ENCODE measurements at regions not wholly inside any gene's neighbourhood (a gene's known extent, or its start where the extent isn't known, plus 50 kb on each side); places are given as distances from the start of the nearest gene placed in this dataset.

DNA sequence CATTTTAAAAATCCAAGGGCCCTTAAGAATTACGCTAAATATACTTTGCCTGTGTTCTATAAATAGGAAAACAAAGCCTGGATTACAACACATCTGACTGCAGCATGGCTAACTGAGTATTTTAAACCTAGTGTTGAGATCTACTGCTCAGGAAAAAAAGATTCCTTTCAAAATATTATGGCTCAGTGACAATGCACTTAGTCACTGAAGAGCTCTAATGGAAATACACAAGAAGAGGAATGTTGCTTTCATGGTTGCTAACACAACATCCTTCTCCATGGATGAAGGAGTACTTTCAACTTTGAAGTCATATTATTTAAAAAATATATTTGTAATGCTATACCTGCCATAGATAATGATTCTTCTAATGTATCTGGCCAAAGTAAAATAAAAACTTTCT is 248.3 kb upstream of the NEGR1 start:
- Histone ChIP-seq H3K9me3 (no peaks in the 10 kb centered on the region), H3K4me1 (no peaks in the 10 kb centered on the region), H3K4me2 (no peak overlapping the region), H3K4me3 (no peak overlapping the region), H3K27ac (no peak overlapping the region)
- ChIA-PET CTCF (no interaction called here), POLR2A (no interaction called here)
- FAIRE-seq = no peak
- no peak for ATAC-seq
- 0% methylated on average over 1 of the region's 1 CpG for WGBS (ENCODE audit: missing lambda C conversion rate)
- no peak for DNase-seq (ENCODE audit: low read depth in 1 of 2, low spot score in 1 of 2)
- TF ChIP-seq CBX8 (IDR thresholded peaks at IDR 0.05) (no peak), MAZ (IDR thresholded peaks at IDR 0.05; ENCODE audit: borderline replicate concordance, low read depth, low read length) (no peak), POLR2AphosphoS2 (conservative IDR thresholded peaks at IDR 0.05; ENCODE audit: low read length) (no peak), HOXA7 (CRISPR knock-in tag; IDR thresholded peaks at IDR 0.05) (no peak)
- TF ChIP-seq, protein P1, sequence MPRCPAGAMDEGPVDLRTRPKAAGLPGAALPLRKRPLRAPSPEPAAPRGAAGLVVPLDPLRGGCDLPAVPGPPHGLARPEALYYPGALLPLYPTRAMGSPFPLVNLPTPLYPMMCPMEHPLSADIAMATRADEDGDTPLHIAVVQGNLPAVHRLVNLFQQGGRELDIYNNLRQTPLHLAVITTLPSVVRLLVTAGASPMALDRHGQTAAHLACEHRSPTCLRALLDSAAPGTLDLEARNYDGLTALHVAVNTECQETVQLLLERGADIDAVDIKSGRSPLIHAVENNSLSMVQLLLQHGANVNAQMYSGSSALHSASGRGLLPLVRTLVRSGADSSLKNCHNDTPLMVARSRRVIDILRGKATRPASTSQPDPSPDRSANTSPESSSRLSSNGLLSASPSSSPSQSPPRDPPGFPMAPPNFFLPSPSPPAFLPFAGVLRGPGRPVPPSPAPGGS (IDR thresholded peaks at IDR 0.05) = no peak
- TF ChIP-seq, protein P2, sequence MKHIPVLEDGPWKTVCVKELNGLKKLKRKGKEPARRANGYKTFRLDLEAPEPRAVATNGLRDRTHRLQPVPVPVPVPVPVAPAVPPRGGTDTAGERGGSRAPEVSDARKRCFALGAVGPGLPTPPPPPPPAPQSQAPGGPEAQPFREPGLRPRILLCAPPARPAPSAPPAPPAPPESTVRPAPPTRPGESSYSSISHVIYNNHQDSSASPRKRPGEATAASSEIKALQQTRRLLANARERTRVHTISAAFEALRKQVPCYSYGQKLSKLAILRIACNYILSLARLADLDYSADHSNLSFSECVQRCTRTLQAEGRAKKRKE (CRISPR knock-in tag; IDR thresholded peaks at IDR 0.05; ENCODE audit: low read depth) = no peak

DNA sequence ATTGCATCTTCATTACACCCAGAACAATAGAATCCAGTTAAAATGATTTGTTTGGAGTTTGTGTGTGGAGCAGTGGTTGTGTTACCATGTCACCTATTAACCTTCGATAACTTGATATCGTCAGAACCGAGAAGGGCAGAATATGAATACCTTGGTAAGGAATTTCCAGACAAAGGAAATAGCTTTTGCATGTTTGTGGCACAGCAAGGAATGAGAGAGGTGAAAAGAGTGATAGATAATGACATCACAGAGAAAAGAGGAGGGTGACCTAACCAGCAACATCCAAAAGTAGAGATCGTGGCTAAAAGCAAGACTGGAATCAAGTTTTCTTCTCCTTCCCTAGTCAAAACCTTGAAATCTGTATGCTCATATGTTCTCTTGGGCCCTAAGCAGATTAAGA is 244.6 kb upstream of the NEGR1 start:
- ATAC-seq (no peak), FAIRE-seq (no peak), DNase-seq (ENCODE audit: low read depth in 1 of 2, low spot score in 1 of 2) (no peak)
- Histone ChIP-seq H3K4me3 (no peak overlapping the region), H3K4me1 (no peaks in the 10 kb centered on the region), H3K9me3 (no peaks in the 10 kb centered on the region), H3K4me2 (no peak overlapping the region), H3K27ac (no peak overlapping the region)
- POLR2A ChIA-PET = no interaction called here
- WGBS (ENCODE audit: missing lambda C conversion rate) = 9% methylated on average over 4 of the region's 4 CpGs
- CTCF ChIA-PET = no interaction called here
- TF ChIP-seq HDAC2 (IDR thresholded peaks at IDR 0.05) (no peak), EP300 (IDR thresholded peaks at IDR 0.05) (no peak), EHF (CRISPR knock-in tag; IDR thresholded peaks at IDR 0.05) (no peak), HOXB13 (CRISPR knock-in tag; IDR thresholded peaks at IDR 0.05; ENCODE audit: low read depth) (no peak), EHMT2 (IDR thresholded peaks at IDR 0.05; ENCODE audit: low read depth) (no peak), TP53 (CRISPR knock-in tag; IDR thresholded peaks at IDR 0.05) (no peak), TFCP2L1 (CRISPR knock-in tag; IDR thresholded peaks at IDR 0.05) (no peak), JUNB (IDR thresholded peaks at IDR 0.05) (no peak)
- TF ChIP-seq, protein P3, sequence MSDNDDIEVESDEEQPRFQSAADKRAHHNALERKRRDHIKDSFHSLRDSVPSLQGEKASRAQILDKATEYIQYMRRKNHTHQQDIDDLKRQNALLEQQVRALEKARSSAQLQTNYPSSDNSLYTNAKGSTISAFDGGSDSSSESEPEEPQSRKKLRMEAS (IDR thresholded peaks at IDR 0.05) = no peak
- TF ChIP-seq, protein P4, sequence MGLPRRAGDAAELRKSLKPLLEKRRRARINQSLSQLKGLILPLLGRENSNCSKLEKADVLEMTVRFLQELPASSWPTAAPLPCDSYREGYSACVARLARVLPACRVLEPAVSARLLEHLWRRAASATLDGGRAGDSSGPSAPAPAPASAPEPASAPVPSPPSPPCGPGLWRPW (IDR thresholded peaks at IDR 0.05) = no peak

DNA sequence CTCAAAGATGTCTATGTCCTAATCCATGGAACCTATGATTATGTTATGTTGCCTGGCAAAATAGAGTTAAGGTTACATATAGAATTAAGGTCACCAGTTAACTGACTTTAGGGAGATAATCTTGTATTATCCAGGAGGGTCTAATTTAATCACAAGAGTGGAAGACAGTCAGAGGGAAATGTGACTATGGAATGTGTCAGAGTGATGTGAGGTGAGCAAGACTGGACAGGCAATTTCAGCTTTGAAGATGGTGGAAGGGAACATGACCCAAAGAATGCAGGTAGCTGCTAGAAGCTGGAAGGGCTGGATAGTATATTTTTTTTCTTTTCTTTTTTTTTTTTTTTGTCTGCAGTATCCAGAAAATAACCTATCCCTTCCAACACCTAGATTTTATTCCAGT is 241.7 kb upstream of the NEGR1 start:
- Histone ChIP-seq H3K9me3 (no peaks in the 10 kb centered on the region), H3K4me2 (no peak overlapping the region), H3K27ac (no peak overlapping the region), H3K4me1 (no peaks in the 10 kb centered on the region), H3K4me3 (no peak overlapping the region)
- POLR2A ChIA-PET = no interaction called here
- no peak for FAIRE-seq
- TF ChIP-seq EHF (CRISPR knock-in tag; IDR thresholded peaks at IDR 0.05) = no peak
- TF ChIP-seq BHLHE40 (IDR thresholded peaks at IDR 0.05; ENCODE audit: low read depth, low read length) = no peak
- TF ChIP-seq, protein P1 (IDR thresholded peaks at IDR 0.05) = no peak
- no peak for TF ChIP-seq NFE2L2 (conservative IDR thresholded peaks at IDR 0.05; ENCODE audit: low read length)
- TF ChIP-seq, protein P5, sequence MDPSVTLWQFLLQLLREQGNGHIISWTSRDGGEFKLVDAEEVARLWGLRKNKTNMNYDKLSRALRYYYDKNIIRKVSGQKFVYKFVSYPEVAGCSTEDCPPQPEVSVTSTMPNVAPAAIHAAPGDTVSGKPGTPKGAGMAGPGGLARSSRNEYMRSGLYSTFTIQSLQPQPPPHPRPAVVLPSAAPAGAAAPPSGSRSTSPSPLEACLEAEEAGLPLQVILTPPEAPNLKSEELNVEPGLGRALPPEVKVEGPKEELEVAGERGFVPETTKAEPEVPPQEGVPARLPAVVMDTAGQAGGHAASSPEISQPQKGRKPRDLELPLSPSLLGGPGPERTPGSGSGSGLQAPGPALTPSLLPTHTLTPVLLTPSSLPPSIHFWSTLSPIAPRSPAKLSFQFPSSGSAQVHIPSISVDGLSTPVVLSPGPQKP (IDR thresholded peaks at IDR 0.05; ENCODE audit: low read depth, low read length) = no peak
- TF ChIP-seq KDM1A (IDR thresholded peaks at IDR 0.05; ENCODE audit: low read depth) = no peak
- no peak for TF ChIP-seq ZSCAN20 (CRISPR knock-in tag; IDR thresholded peaks at IDR 0.05)
- no peak for TF ChIP-seq MAZ (IDR thresholded peaks at IDR 0.05; ENCODE audit: borderline replicate concordance, low read depth, low read length)
- no peak for TF ChIP-seq RFX5 (IDR thresholded peaks at IDR 0.05)
- TF ChIP-seq, protein P3 (IDR thresholded peaks at IDR 0.05) = no peak
- TF ChIP-seq, protein P2 (CRISPR knock-in tag; IDR thresholded peaks at IDR 0.05; ENCODE audit: low read depth) = no peak
- no peak for TF ChIP-seq ZFP36 (IDR thresholded peaks at IDR 0.05; ENCODE audit: borderline replicate concordance, partially characterized antibody)
- TF ChIP-seq EHMT2 (IDR thresholded peaks at IDR 0.05; ENCODE audit: low read depth) = no peak
- no peak for TF ChIP-seq SREBF2 (IDR thresholded peaks at IDR 0.05)
- no peak for TF ChIP-seq FOSB (CRISPR knock-in tag; IDR thresholded peaks at IDR 0.05)
- no peak for TF ChIP-seq CBX2 (IDR thresholded peaks at IDR 0.05; ENCODE audit: borderline replicate concordance, low read depth)
- no peak for TF ChIP-seq MAFK (IDR thresholded peaks at IDR 0.05; ENCODE audit: partially characterized antibody)
- TF ChIP-seq HOXB5 (CRISPR knock-in tag; IDR thresholded peaks at IDR 0.05) = no peak
- TF ChIP-seq CHD2 (IDR thresholded peaks at IDR 0.05; ENCODE audit: low read length, partially characterized antibody) = no peak
- no peak for TF ChIP-seq PHF8 (IDR thresholded peaks at IDR 0.05; ENCODE audit: borderline replicate concordance, low read depth)
- ATAC-seq = no peak
- CTCF ChIA-PET = interaction anchor here (0.7 kb wide), 1 partner anchor 181 kb away, joined by 3 read pairs; no protein-coding TSS in a partner anchor
- no peak for DNase-seq (ENCODE audit: low read depth in 1 of 2, low spot score in 1 of 2)
